ENCODE measurements at regions not wholly inside any gene's neighbourhood (a gene's known extent, or its start where the extent isn't known, plus 50 kb on each side); places are given as distances from the start of the nearest gene placed in this dataset.

GRCh38 chr1:114338191-114338890, 172.7 kb downstream of the TRIM33 start:
- Histone ChIP-seq H3K27me3 (ENCODE audit: control insufficient read depth, insufficient read depth, low read length) (peaks cover 10% of the 10 kb centered on the region), H3K4me3 (ENCODE audit: low read depth, low read length) (no peak overlapping the region), H3K36me3 (ENCODE audit: control insufficient read depth, insufficient read depth, low read length) (no peaks in the 10 kb centered on the region)
- DNase-seq (ENCODE audit: low read depth): no peak
- ChIA-PET POLR2A (no interaction called here), CTCF (interaction anchor here (0.5 to 2.4 kb wide), 7 partner anchors 9 to 362 kb away, joined by 3 to 8 read pairs (median 4); no protein-coding TSS in a partner anchor)
- no peak for TF ChIP-seq CTCF (IDR thresholded peaks at IDR 0.05; ENCODE audit: insufficient read depth, low read depth, low read length)

- Histone ChIP-seq H3K4me3 (ENCODE audit: low read depth, low read length) (no peak overlapping the region), H3K27me3 (ENCODE audit: control insufficient read depth, insufficient read depth, low read length) (peaks cover 10% of the 10 kb centered on the region), H3K36me3 (ENCODE audit: control insufficient read depth, insufficient read depth, low read length) (no peaks in the 10 kb centered on the region)
- TF ChIP-seq CTCF (IDR thresholded peaks at IDR 0.05; ENCODE audit: insufficient read depth, low read depth, low read length): no peak
- ChIA-PET POLR2A (no interaction called here), CTCF (interaction anchor here (1.3 to 2.4 kb wide), 3 partner anchors 12 to 361 kb away, joined by 3 to 6 read pairs (median 4); no protein-coding TSS in a partner anchor)
- DNase-seq (ENCODE audit: low read depth): no peak
Observed at GRCh38 chr1:114337417-114337816, 173.6 kb downstream of the TRIM33 start.

GRCh38 chr1:114336360-114336759, 174.6 kb downstream of the TRIM33 start:
- no peak for DNase-seq (ENCODE audit: low read depth)
- Histone ChIP-seq H3K4me3 (ENCODE audit: low read depth, low read length) (no peak overlapping the region), H3K27me3 (ENCODE audit: control insufficient read depth, insufficient read depth, low read length) (peaks cover 14% of the 10 kb centered on the region), H3K36me3 (ENCODE audit: control insufficient read depth, insufficient read depth, low read length) (no peaks in the 10 kb centered on the region)
- CTCF ChIA-PET: no interaction called here
- no peak for TF ChIP-seq CTCF (IDR thresholded peaks at IDR 0.05; ENCODE audit: insufficient read depth, low read depth, low read length)
- POLR2A ChIA-PET: no interaction called here

- no peak overlapping the region for H3K4me3 ChIP-seq (ENCODE audit: low read depth, low read length)
- DNase-seq (ENCODE audit: low read depth): no peak
- no peak for TF ChIP-seq CTCF (IDR thresholded peaks at IDR 0.05; ENCODE audit: insufficient read depth, low read depth, low read length)
- peaks cover 11% of the 10 kb centered on the region for H3K27me3 ChIP-seq (ENCODE audit: control insufficient read depth, insufficient read depth, low read length)
- H3K36me3 ChIP-seq (ENCODE audit: control insufficient read depth, insufficient read depth, low read length): no peaks in the 10 kb centered on the region
- POLR2A ChIA-PET: no interaction called here
- CTCF ChIA-PET: interaction anchor here (0.7 to 4.0 kb wide), 2 partner anchors 11 to 320 kb away, joined by 3 to 21 read pairs; no protein-coding TSS in a partner anchor
Observed at GRCh38 chr1:114335273-114335672, 175.7 kb downstream of the TRIM33 start.

GRCh38 chr1:114334297-114334696, 176.7 kb downstream of the TRIM33 start:
- POLR2A ChIA-PET: no interaction called here
- CTCF ChIA-PET: interaction anchor here (0.7 to 4.0 kb wide), 2 partner anchors 12 to 319 kb away, joined by 3 to 21 read pairs; no protein-coding TSS in a partner anchor

More at GRCh38 chr1:114334297-114334696, 176.7 kb downstream of the TRIM33 start:
- no peak for DNase-seq (ENCODE audit: low read depth)
- no peaks in the 10 kb centered on the region for H3K36me3 ChIP-seq (ENCODE audit: control insufficient read depth, insufficient read depth, low read length)
- no peak overlapping the region for H3K4me3 ChIP-seq (ENCODE audit: low read depth, low read length)
- peaks cover 11% of the 10 kb centered on the region for H3K27me3 ChIP-seq (ENCODE audit: control insufficient read depth, insufficient read depth, low read length)
- TF ChIP-seq CTCF (IDR thresholded peaks at IDR 0.05; ENCODE audit: insufficient read depth, low read depth, low read length): no peak

All from BJ (cell line).